ENCODE measurements at regions not wholly inside any gene's neighbourhood (a gene's known extent, or its start where the extent isn't known, plus 50 kb on each side); places are given as distances from the start of the nearest gene placed in this dataset.

DNA sequence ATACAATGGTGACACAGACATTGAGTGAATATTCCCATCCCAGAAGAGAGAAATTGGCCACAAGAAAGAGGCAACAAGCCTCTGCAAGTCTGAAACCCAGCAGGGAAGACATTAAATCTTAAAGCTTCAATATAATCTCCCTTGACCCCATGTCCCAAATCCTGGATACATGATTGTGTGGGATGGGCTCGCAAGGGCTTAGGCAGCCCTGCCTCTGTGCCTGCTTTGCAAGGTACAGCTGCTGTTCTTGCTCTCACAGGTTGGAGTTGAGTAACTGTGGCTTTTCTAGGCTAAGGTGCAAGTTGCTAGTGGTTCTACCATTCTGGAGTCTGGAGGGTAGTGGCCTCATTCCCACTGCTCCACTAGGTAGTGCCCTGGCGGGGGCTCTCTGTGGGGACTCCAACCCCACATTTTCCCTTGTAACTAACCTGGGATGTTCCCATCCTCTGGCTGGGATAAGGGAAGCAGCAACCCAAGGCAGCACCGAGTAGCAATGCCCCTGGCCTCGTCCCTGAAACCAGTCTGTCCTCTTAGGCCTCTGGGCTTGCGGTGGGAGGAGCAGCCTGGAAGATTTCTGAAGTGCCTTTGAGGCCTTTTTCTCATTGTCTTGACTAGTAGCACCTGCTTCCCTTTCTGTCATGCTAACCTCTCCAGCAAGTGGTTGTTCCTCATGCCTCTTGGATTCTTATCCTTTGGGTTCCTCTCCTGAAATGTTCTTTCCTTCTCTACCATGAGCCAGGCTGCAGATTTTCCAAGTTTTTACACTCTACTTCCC is 90.0 kb downstream of the FAM174B start:
- H3K36me3 ChIP-seq (ENCODE audit: control insufficient read depth, insufficient read depth, low read length): no peaks in the 10 kb centered on the region
- H3K4me3 Mint-ChIP-seq: no peak overlapping the region
- no peak for DNase-seq
- H3K27me3 Mint-ChIP-seq (ENCODE audit: insufficient read depth): peaks cover 9% of the 10 kb centered on the region
- no peak overlapping the region for H3K27ac Mint-ChIP-seq
- no peaks in the 10 kb centered on the region for H3K36me3 Mint-ChIP-seq (ENCODE audit: low read depth)
- H3K4me1 ChIP-seq (ENCODE audit: control insufficient read depth, insufficient read depth, low read length): peaks cover 14% of the 10 kb centered on the region
- no peak overlapping the region for H3K9ac ChIP-seq (ENCODE audit: extremely low read depth, low read length, poor library complexity, severe bottlenecking)
- peaks cover 6% of the 10 kb centered on the region for H3K9me3 Mint-ChIP-seq
- no peak overlapping the region for H3K4me3 ChIP-seq (ENCODE audit: low read length)
- TF ChIP-seq, protein P1, sequence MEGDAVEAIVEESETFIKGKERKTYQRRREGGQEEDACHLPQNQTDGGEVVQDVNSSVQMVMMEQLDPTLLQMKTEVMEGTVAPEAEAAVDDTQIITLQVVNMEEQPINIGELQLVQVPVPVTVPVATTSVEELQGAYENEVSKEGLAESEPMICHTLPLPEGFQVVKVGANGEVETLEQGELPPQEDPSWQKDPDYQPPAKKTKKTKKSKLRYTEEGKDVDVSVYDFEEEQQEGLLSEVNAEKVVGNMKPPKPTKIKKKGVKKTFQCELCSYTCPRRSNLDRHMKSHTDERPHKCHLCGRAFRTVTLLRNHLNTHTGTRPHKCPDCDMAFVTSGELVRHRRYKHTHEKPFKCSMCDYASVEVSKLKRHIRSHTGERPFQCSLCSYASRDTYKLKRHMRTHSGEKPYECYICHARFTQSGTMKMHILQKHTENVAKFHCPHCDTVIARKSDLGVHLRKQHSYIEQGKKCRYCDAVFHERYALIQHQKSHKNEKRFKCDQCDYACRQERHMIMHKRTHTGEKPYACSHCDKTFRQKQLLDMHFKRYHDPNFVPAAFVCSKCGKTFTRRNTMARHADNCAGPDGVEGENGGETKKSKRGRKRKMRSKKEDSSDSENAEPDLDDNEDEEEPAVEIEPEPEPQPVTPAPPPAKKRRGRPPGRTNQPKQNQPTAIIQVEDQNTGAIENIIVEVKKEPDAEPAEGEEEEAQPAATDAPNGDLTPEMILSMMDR (conservative IDR thresholded peaks at IDR 0.05): no peak
- peaks cover 29% of the 10 kb centered on the region for H3K4me1 Mint-ChIP-seq
- 66 to 93% methylated on average over 2 to 5 of the region's 5 CpGs for WGBS, 2 experiments (ENCODE audit: insufficient coverage in 1 of 2, insufficient read length in 1 of 2)
- H3K27ac ChIP-seq (ENCODE audit: low read depth, low read length): no peak overlapping the region
- H3K9me3 ChIP-seq (ENCODE audit: control insufficient read depth, low read length): no peaks in the 10 kb centered on the region
- peaks cover 5% of the 10 kb centered on the region for H3K27me3 ChIP-seq (ENCODE audit: control insufficient read depth, insufficient read depth, low read length, poor library complexity, severe bottlenecking)

DNA sequence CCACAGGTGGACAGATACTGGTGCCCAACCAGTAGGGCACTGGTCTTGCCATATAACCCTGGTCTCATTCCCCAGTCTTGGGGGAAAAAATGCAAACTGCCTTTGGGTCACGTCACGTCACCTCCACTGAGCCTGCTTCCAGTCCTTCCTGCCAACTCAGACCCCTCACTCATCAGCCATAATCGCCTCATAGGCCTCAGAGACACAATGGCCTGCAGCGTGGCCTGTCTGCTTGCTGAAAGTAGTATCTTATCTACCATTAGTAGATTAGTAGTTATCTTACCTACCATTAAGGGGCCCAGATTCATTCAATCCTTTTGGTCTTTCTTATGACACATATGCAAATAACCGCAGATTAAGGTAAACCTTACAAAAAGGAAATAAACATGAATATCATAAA is 93.8 kb downstream of the FAM174B start:
- Histone ChIP-seq H3K36me3 (ENCODE audit: control insufficient read depth, insufficient read depth, low read length) (no peaks in the 10 kb centered on the region), H3K4me3 (ENCODE audit: low read length) (no peak overlapping the region), H3K27ac (ENCODE audit: low read depth, low read length) (no peak overlapping the region), H3K4me1 (ENCODE audit: control insufficient read depth, insufficient read depth, low read length) (peaks cover 14% of the 10 kb centered on the region), H3K9ac (ENCODE audit: extremely low read depth, low read length, poor library complexity, severe bottlenecking) (no peak overlapping the region), H3K27me3 (ENCODE audit: control insufficient read depth, insufficient read depth, low read length, poor library complexity, severe bottlenecking) (peaks cover 11% of the 10 kb centered on the region), H3K9me3 (ENCODE audit: control insufficient read depth, low read length) (no peaks in the 10 kb centered on the region)
- Mint-ChIP-seq H3K9me3 (peaks cover 11% of the 10 kb centered on the region), H3K36me3 (ENCODE audit: low read depth) (no peaks in the 10 kb centered on the region), H3K27me3 (ENCODE audit: insufficient read depth) (peaks cover 2% of the 10 kb centered on the region), H3K27ac (no peak overlapping the region), H3K4me1 (peaks cover 29% of the 10 kb centered on the region), H3K4me3 (no peak overlapping the region)
- peak; percentile 57 for DNase-seq
- TF ChIP-seq, protein P1 (conservative IDR thresholded peaks at IDR 0.05): no peak
- WGBS, 2 experiments (ENCODE audit: insufficient coverage in 1 of 2, insufficient read length in 1 of 2): 54 to 100% methylated on average over 1 to 5 of the region's 5 CpGs

DNA sequence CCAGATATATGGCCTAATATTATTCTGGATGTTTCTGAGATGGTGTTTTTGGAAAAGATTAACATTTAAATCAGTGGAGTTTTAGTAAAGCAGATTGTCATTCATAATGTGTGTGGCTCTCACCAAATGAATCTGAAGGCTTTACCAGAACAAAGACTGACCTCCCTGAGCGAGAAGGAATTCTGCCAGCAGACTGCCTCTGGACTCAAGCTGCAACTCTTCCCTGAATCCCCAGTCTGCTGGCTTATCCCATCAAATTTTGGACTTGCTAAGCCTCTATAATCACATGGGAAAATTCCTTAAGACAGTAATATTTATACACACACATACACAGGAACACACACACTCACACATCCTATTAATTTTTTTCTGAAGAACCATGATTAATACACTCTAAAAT is 102.3 kb downstream of the FAM174B start:
- Histone ChIP-seq H3K36me3 (ENCODE audit: control insufficient read depth, insufficient read depth, low read length) (no peaks in the 10 kb centered on the region), H3K27me3 (ENCODE audit: control insufficient read depth, insufficient read depth, low read length, poor library complexity, severe bottlenecking) (no peaks in the 10 kb centered on the region), H3K4me1 (ENCODE audit: control insufficient read depth, insufficient read depth, low read length) (peaks cover 2% of the 10 kb centered on the region), H3K27ac (ENCODE audit: low read depth, low read length) (no peak overlapping the region), H3K9me3 (ENCODE audit: control insufficient read depth, low read length) (peaks cover 19% of the 10 kb centered on the region), H3K9ac (ENCODE audit: extremely low read depth, low read length, poor library complexity, severe bottlenecking) (no peak overlapping the region), H3K4me3 (ENCODE audit: low read length) (no peak overlapping the region)
- H3K4me1 Mint-ChIP-seq: peaks cover 3% of the 10 kb centered on the region
- TF ChIP-seq, protein P1 (conservative IDR thresholded peaks at IDR 0.05): no peak
- H3K4me3 Mint-ChIP-seq: no peak overlapping the region
- peaks cover 3% of the 10 kb centered on the region for H3K27me3 Mint-ChIP-seq (ENCODE audit: insufficient read depth)
- peaks cover 5% of the 10 kb centered on the region for H3K9me3 Mint-ChIP-seq
- no peak overlapping the region for H3K27ac Mint-ChIP-seq
- no peaks in the 10 kb centered on the region for H3K36me3 Mint-ChIP-seq (ENCODE audit: low read depth)
- no peak for DNase-seq
- 80% methylated on average over 1 of the region's 1 CpG; no CpG with 5 or more reads in 1 of the 2 experiments for WGBS, 2 experiments (ENCODE audit: insufficient coverage in 1 of 2, insufficient read length in 1 of 2)
